Hepatocyte (in vitro differentiated cells): ENCODE measurements at regions not wholly inside any gene's neighbourhood (a gene's known extent, or its start where the extent isn't known, plus 50 kb on each side); places are given as distances from the start of the nearest gene placed in this dataset.

Experiments
- CTCF ChIP-seq: fragments of 200-600 bp; sonication (generic); IDR thresholded peaks from 2 replicates; pipeline ENCODE4 v1.5.1; 2016; ENCODE audit warnings: antibody characterized with exemption, mild to moderate bottlenecking; ENCODE audit not compliant: poor library complexity
- EZH2 ChIP-seq: fragments of 200-600 bp; sonication (generic); IDR thresholded peaks from 2 replicates; pipeline ENCODE4 v1.6.1; 2016; ENCODE audit warnings: antibody characterized with exemption, mild to moderate bottlenecking, borderline replicate concordance
- EZH2phosphoT487 ChIP-seq: fragments of 200-600 bp; sonication (generic); IDR thresholded peaks from one replicate; pipeline ENCODE4 v1.6.1; 2018; ENCODE audit warnings: antibody characterized with exemption, mild to moderate bottlenecking, low read depth, moderate library complexity; ENCODE audit not compliant: unreplicated experiment, severe bottlenecking

DNA sequence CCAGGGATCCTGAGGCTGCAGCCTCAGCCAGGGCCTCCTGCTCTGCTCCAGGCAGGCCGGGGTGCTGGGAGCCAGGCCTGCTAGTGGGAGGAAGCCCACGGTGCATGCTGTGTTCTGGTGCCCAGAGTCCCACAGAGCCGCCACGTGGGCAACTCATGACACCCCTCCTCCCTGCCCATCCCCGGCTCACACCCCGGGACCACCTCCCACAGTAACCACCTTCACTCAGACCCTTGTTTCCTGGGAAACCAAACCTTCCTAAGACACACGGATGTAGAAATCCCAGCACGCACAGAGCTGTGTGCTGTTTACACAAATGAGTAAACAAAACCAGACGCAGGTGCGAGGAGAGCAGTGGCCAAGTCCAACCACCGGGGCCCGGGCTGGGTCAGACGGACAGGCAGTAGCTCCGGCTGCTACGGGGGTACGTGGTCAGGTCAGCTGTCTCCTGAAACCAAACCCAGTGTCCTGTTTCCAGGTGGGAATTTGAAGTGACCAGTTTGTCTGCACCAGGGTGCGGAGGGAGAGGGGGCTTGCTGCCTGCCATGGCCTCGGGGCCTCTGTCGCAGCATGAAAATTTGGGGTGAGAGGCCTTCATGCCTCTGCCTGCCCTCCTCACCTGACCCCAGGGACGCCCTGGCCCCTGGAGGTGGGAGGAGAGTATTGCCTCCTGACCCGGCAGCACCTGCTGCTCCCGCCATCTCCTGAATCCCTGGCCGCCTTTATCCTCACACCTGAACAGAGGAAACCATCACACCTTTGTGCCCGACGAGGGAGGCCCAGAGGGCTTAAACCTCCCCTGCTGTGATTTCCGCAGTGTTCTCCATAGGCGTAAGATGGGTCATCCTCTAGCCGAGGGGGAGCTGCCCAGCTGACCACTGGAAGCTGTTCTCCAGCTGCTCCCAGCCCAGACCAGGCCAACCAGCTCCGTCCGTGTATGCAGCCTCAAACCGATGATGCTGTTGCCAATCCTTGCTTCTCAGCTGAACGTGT is 52.0 kb upstream of the SMOC2 start:
- no peak for TF ChIP-seq CTCF
- no peak for TF ChIP-seq EZH2phosphoT487
- no peak for TF ChIP-seq EZH2
